Urinary bladder (tissue), 3 donors: ENCODE measurements at regions not wholly inside any gene's neighbourhood (a gene's known extent, or its start where the extent isn't known, plus 50 kb on each side); places are given as distances from the start of the nearest gene placed in this dataset.
"Not testable (repeated sequence)": the region's sequence is repeated elsewhere in the genome, so short reads cannot be mapped to it uniquely, and the experiment has no call there.

Source experiments
- DNase-seq: peaks from one replicate; pipeline ENCODE4 v3.0.0-alpha.2; 2015; ENCODE audit errors: extremely low spot score
- H3K27ac ChIP-seq: one replicate; pipeline ENCODE4 v1.5.1; 2013; ENCODE audit warnings: low read depth, mild to moderate bottlenecking, moderate library complexity
- H3K36me3 ChIP-seq: one replicate; pipeline ENCODE4 v1.6.1; 2013; ENCODE audit warnings: mild to moderate bottlenecking, moderate library complexity; ENCODE audit not compliant: insufficient read depth
- H3K4me1 ChIP-seq: one replicate; pipeline ENCODE4 v1.6.1; 2013; ENCODE audit warnings: mild to moderate bottlenecking, moderate library complexity; ENCODE audit not compliant: insufficient read depth
- H3K4me3 ChIP-seq: one replicate; pipeline ENCODE4 v1.5.1; 2013; ENCODE audit warnings: low read depth, low read length
- WGBS: extraction: QIAGEN DNeasy Blood & Tissue Kit; methylation state at CpG from one replicate; pipeline ENCODE4 v1.1.7; 2013; 5-methylcytosine and 5-hydroxymethylcytosine counted together
- donor health status: healthy with polysubstance abuse.
- donor health status: healthy.

DNA sequence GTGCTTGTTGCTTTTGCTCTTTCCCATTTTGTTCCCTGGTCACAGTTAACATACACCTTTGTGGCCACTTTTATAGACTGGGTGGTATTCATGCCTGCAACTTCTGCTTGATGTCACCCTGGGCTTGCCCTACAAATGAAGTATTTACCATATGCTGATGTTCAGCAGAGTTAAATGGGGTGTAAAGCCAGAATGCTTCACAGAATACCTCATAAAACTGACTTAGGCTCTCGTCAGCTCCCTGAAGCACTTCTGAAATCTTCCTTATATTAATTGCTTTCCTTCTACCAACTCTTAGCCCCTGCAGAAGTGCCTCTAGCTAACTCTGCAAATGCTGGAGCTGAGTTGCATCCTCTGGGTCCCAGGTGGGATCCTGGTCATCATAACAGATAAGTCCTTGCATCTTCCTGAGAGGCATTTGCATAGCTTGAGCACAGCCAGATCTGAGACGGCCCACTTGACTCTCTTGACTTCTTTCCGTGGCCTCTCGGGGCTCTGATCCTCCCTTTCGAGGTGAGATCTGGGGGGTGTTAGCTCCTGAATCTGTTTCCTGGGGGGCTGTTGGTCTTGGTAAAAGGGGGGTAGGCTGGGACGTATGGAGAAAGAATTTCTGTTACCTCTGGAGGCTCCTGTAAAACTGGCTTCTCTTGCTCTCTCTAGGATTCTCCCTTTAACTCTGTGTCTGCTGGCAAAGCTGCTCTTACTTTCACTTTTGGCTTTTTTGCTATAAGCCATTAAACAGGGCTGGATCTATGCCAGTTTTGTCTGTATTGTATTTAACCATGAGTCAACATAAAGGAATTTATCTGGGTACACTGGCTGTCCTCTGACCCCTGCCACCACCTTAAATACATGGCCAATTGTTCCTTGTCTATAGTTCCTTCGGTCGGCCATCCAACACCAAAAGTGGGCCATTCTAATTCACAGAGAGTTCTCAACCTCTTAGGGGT is 223.0 kb upstream of the SYNCRIP start:
- Histone ChIP-seq H3K36me3 (no peaks in the 10 kb centered on the region), H3K4me3 (peak overlapping the region; percentile 39), H3K4me1 (no peaks in the 10 kb centered on the region), H3K27ac (peak overlapping the region; percentile 53)
- DNase-seq = peak; percentile 56
- 7% methylated on average over 8 of the region's 8 CpGs for WGBS

DNA sequence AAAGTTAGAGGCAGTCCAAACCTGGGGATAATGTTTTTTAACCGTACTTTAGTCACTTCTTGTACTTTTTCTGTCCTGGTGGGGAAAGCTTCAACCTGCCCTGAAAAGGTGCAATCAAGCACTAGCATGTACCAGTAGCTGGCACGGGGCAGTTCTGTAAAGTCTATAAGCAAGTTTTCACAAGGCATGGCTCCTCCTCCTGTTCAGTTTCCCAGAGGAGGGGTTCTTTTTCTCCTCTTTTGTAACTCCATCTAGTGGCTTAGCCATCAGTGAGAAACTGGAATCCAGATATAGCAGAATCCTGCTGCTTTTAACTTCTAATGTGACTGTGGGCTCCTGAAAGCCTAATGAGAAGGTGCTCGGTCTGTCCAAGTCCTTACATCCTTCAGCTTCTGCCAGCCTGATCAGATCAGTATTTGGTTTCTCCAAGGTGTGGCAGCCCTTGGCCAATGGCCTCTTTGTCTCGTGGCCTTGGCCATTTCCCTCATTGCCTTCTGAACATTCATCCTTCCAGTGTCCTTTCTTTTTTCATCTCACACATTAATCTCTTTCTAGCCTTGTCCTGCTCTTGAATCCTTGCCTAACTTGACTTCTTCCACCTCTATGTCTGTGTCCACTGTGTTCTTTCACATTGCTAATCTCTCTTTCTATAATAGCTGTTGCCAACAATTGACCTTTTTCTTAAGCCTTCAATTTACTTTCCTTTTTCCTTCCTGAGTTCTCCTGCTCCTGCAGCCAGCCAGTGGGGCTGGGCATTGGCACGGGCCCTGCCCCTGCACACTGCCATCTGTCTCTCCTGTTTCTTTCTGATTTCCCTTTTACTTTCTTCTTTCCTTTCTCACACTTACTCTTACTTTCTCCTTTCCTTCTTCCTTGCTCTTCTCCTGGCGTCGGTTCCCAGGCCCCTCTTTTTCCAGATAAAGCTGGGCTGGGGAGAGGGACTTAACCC is 222.0 kb upstream of the SYNCRIP start:
- Histone ChIP-seq H3K4me3 (no peak overlapping the region), H3K36me3 (no peaks in the 10 kb centered on the region), H3K27ac (no peak overlapping the region), H3K4me1 (no peaks in the 10 kb centered on the region)
- 26% methylated on average over 7 of the region's 7 CpGs for WGBS
- DNase-seq = peak; percentile 36

DNA sequence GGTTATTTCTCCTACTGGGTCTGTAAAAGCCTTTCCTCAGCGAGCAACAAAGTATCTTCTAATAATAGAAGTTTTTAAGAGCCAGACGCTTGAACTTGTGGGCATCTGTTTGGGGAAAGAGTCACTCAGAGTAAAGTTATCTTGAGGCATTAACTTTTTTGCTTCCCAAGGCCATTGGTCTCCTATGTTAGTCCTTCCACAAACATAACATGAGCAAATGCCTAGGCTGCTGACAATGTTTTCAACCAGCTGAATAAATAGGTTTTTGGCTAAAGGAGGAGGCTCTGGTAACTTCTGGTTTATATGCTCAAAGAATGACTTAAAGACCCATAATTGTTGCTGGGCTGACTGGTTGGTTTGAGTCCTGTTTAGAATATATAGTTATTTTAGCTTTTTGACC is 213.5 kb upstream of the SYNCRIP start:
- H3K4me3 ChIP-seq = no peak overlapping the region
- 45% methylated on average over 2 of the region's 2 CpGs for WGBS
- no peak for DNase-seq
- H3K27ac ChIP-seq = no peak overlapping the region
- no peaks in the 10 kb centered on the region for H3K4me1 ChIP-seq
- H3K36me3 ChIP-seq = no peaks in the 10 kb centered on the region

DNA sequence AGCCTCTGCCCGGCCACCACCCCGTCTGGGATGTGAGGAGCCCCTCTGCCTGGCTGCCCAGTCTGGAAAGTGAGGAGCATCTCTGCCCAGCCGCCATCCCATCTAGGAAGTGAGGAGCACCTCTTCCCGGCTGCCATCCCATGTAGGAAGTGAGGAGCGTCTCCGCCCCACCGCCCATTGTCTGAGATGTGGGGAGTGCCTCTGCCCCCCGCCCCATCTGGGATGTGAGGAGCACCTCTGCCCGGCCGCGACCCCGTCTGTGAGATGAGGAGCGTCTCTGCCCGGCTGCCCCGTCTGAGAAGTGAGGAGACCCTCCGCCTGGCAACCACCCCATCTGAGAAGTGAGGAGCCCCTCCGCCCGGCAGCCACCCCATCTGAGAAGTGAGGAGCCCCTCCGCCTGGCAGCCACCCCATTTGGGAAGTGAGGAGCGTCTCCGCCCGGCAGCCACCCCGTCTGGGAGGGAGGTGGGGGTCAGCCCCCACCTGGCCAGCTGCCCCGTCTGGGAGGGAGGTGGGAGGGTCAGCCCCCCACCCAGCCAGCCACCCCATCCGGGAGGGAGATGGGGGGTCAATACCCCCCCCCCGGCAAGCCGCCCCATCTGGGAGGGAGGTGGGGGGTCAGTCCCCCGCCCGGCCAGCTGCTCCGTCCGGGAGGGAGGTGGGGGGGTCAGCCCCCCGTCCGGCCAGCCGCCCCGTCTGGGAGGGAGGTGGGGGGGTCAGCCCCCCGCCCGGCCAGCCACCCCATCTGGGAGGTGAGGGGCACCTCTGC is 195.8 kb upstream of the SYNCRIP start:
- not testable (repeated sequence) for DNase-seq, H3K4me1 ChIP-seq, H3K27ac ChIP-seq, H3K36me3 ChIP-seq, H3K4me3 ChIP-seq
- WGBS = 97% methylated on average over 33 of the region's 37 CpGs

DNA sequence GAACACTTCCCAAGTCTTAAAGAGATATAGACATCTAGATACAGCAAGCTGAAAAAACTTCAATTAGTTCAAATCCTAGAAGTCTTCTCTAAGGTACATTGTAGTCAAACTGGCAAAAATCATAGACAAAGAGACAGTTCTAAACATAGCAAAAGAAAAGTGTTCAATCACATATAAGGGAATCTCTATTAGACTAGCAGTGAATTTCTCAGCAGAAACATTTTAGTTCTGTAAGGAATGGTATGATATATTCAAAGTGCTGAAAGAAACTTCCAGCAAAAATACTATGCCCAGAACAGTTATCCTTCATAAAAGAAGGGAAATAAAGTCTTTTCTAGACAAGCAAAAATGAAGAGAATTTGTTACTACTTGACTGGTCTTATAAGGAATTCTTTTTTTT is 186.3 kb upstream of the SYNCRIP start:
- Histone ChIP-seq H3K4me3 (no peak overlapping the region), H3K27ac (no peak overlapping the region), H3K36me3 (no peaks in the 10 kb centered on the region), H3K4me1 (no peaks in the 10 kb centered on the region)
- no peak for DNase-seq

DNA sequence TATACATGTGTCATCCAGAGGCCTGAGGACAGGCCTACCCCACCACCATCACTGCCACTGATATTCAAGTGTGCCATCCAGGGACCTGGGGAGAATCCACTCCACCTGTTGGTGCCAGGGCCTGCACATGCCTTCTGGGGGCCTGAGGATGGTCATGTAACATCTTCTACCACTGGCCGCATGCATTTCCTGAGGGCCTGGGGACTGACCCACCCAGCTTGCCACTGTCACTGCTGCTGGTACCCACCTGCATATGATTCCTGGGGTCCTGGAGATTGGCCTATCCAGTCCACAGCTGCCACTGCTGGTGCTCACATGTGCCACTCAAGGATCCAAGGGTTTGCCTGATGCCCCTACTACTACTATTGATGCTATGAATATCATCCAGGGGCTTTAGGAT is 184.3 kb upstream of the SYNCRIP start:
- no peaks in the 10 kb centered on the region for H3K36me3 ChIP-seq
- no peak overlapping the region for H3K4me3 ChIP-seq
- no peaks in the 10 kb centered on the region for H3K4me1 ChIP-seq
- no peak for DNase-seq
- WGBS = 94% methylated on average over 1 of the region's 1 CpG
- no peak overlapping the region for H3K27ac ChIP-seq

DNA sequence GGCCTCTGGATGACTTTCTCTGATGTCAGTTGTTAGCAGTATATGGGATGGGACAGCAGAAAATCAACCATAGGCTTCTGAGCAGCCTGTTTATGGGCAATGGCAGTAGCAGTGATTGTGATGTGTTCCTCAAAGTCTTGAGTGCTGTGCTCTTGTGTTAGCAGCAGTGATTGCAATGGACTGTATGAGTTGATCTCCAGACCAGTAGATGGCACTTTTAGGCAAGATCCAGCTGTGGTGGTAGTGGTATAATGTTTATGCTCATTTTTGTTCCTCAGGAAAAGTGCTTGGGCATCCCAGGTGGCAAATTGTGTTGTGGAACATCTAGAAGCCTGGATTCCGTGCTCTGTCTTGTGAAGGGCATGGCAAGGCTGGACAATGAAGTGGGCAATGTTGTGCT is 181.6 kb upstream of the SYNCRIP start:
- H3K4me1 ChIP-seq = no peaks in the 10 kb centered on the region
- 86% methylated on average over 1 of the region's 1 CpG for whole genome bisulfite sequencing
- H3K36me3 ChIP-seq = no peaks in the 10 kb centered on the region
- no peak overlapping the region for H3K27ac ChIP-seq
- DNase-seq = no peak
- H3K4me3 ChIP-seq = no peak overlapping the region

DNA sequence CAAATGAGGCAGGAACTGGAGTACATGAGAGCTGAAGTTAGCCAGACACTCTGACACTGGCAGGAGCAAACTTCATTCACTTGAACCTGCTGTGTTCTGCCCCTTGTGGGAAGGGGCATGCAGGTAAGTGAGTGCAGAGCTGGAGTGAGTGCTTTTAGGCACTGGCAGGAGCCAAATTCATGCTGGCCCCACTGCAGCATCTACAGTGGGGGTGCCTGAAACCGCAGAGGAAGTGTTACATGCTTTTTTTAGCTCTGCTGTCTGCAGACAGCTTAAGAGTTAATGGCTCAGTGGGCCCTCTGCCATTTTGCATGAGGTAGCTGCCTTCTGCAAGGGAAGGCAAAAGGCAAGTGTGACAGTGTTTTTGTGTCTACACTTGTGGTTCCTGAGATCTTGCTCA is 167.9 kb upstream of the SYNCRIP start:
- no peak for DNase-seq
- Histone ChIP-seq H3K4me1 (no peaks in the 10 kb centered on the region), H3K27ac (no peak overlapping the region), H3K36me3 (no peaks in the 10 kb centered on the region), H3K4me3 (no peak overlapping the region)
- 66% methylated on average over 1 of the region's 1 CpG for WGBS

DNA sequence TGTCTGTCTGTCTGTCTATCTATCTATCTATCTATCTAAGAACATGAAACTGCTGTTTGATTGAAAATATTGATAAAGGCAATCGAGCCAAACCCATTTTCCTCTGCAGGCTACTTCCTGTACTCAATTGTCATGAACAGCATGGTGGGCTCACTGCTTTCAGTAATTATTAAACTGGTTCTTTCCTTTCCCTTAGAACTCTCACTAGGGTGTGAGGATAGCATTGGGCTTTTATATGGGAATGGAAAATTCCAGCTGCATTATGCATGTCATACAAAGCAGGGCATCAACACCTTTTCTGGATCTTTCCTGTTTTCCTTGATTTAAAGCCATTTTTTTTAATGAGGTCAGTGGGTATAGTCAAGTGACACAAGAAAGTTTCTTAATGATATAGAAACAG is 161.0 kb upstream of the SYNCRIP start:
- Histone ChIP-seq H3K36me3 (no peaks in the 10 kb centered on the region), H3K4me3 (no peak overlapping the region), H3K4me1 (no peaks in the 10 kb centered on the region), H3K27ac (no peak overlapping the region)
- WGBS = 34% methylated on average over 1 of the region's 1 CpG
- DNase-seq = no peak

DNA sequence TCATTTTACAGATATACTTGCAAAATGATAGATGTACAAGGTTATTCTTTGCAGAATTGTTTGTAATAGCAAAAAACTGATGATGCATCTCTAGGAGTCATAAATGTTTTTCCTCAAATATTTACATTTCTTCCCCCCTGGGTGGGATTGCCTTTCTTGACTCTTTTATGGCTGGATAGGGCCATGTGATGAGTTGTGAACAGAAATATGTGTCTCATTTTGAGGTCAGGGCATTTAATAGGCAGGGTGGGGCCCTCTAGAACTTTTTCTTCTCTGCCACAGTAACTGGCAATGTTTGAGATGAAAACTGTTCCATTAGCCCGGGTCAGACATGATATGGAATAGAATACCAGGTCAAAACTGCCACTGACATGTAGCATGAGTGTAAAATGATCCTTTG is 159.5 kb upstream of the SYNCRIP start:
- Histone ChIP-seq H3K36me3 (no peaks in the 10 kb centered on the region), H3K27ac (no peak overlapping the region), H3K4me1 (no peaks in the 10 kb centered on the region), H3K4me3 (no peak overlapping the region)
- DNase-seq = no peak
- 23% methylated on average over 1 of the region's 1 CpG for WGBS

DNA sequence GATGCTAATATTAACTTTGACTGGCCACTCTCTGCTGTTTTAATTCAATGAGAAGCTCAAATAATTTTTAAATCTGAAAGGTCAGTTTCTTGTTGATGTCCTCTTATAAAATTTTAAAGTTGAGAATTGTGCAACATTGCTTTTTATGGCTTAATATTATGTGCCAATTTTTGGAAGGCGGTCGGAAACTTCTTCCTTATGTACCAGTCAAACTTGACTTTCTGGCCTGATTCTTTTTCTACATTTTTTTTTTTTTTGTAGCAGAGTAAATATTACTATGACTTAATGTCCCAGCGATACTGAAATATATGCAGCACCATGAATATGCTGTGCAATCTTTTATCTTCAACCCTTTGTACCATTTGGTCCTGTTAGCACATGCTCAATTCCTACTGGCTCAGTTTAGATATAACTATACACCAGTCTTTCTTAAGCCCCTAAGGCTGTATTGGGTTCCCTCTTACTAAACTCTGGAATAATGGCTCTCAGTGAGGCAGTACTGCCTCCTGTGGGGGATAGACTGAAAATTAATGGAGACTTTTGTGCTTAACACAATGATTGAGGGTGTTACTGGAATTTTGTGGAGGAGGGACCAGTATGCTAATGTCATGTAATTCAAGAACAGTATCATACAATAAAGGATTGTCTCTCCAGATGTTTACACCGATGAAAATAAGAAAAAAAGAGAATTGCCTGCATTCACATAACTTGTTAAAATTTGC is 156.4 kb upstream of the SYNCRIP start:
- WGBS = 84% methylated on average over 4 of the region's 4 CpGs
- H3K4me1 ChIP-seq = no peaks in the 10 kb centered on the region
- H3K36me3 ChIP-seq = no peaks in the 10 kb centered on the region
- no peak overlapping the region for H3K27ac ChIP-seq
- no peak overlapping the region for H3K4me3 ChIP-seq
- peak; percentile 14 for DNase-seq

DNA sequence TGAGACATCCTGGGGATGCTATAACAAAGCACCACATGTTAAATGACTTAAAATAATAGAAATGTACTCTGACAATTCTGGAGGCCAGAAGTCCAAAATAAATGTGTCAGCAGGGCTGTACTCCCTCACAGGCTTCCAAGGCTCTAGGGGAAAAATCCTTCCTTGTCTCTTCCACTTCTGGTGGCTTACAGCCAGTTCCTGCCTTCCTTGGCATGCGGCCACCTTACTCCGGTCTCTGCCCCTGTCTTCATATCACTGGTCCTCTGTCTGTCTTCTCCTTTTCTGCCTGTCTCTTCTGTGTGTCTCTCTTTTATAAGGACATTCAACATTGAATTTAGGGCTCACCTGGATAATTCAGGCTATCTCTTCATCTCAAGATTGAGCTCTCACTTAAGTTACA is 155.3 kb upstream of the SYNCRIP start:
- Histone ChIP-seq H3K27ac (no peak overlapping the region), H3K36me3 (no peaks in the 10 kb centered on the region), H3K4me1 (no peaks in the 10 kb centered on the region), H3K4me3 (no peak overlapping the region)
- DNase-seq = no peak
- WGBS = 50% methylated on average over 2 of the region's 2 CpGs

DNA sequence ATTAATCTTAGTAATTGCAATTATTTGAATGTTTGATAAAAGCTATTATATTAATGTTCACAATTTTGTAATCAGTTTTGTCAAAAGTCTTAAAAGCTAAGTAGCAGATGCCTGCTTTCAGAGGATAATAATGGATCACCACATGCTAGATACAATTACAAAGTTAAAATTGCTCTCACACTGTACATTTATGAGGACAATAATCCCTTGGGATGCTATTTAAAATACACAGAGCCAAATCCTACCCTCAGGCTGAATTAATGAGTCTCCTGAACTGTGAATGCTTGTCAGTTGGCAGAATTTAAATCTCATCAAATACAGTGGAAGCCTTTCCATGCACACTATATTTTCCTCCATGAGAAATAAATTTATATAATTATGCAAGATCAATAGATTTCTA is 153.3 kb upstream of the SYNCRIP start:
- DNase-seq = no peak

More for the DNA sequence above, 153.3 kb upstream of the SYNCRIP start:
- no peak overlapping the region for H3K27ac ChIP-seq
- no peaks in the 10 kb centered on the region for H3K4me1 ChIP-seq
- H3K4me3 ChIP-seq = no peak overlapping the region
- H3K36me3 ChIP-seq = no peaks in the 10 kb centered on the region
